UCSD-AML1 (cell line): ENCODE measurements at regions not wholly inside any gene's neighbourhood (a gene's known extent, or its start where the extent isn't known, plus 50 kb on each side); places are given as distances from the start of the nearest gene placed in this dataset.

Source experiments
- DNase-seq: peaks from one replicate; lab custom pipeline; 2025; ENCODE audit not compliant: unreplicated experiment; lab: John Stamatoyannopoulos, UW

DNA sequence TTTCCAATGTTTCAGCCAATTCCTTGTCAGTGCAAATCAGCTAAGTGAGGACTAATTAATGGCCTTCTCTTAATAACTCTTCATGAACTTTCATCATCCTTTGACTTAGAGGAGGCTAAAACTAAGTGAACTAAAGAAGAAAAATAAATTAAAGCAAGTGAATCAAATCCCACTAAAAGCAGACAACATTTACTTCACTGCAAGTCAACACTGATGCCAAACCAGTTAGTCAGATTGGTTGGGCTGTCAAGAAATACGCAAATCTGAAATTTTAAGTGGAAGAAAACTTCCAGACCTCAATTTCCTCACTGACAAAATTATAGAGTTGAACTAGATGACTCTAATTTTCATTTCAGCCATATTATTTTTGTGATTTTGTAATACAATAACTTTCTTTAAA, 137.2 kb upstream of the PRLR start:
- DNase-seq = no peak

DNA sequence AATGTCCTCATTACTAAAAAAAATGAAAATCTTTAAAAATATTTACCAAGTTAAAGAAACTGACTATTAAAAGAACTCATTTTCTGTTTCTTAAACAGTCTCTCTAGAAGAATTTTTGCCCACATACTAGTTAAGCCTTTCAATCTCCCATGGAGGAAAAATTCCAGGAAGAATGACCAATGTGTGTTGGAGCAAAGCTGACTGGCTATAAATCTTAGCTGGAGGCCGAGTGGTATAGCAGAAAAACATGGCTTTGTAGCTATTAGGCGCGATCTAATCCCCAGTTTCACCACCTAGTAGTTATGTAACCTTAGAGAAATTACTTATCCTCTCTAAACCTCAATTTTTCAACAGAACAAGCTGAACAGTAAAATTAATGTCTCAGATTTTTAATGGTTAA, 135.5 kb upstream of the PRLR start:
- no peak for DNase-seq

DNA sequence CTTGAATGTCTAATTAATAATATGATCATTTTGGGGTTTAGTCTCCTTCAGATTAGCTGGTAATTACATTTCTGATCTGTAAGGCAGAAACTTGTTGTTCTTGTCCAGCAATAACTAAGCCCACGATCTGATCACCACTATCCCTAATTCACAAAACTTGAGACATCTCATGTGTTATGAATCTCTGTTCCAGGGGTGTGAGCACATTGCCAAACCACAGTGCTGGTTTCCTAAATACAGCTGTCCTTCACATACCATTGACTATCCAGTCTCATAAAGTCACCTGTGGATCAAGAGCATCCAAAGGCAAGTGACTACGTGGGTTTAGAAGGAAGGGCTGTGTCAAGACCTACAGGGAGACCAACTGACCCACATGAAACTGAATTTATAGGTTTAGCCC, 134.1 kb upstream of the PRLR start:
- no peak for DNase-seq

DNA sequence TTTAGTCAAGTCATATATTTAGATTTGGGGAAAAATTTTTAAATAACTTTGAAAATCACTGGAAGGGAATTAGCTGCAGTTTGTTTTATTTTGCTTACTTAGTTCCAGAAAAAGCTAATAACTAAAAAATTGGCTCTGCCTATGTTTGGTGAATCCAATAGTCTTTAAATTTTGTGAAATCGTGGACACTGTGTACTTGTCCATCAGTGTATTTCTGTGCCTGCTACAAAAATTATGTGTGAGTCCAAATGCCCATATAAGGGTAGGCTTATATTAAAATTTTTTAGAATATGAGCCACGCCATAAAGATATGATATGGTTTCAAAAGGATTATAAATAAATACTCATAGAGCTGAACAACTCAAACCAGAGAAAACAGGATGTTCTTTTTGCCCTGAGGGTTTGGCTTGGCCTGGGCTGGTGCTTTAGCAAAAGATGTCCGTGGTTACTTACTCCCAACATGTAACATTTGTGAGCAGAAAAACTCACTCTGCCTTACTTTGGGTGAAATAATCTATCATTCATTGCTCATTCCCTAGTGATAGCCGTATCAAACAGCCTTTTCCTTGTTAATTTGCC, 133.2 kb upstream of the PRLR start:
- DNase-seq = no peak

DNA sequence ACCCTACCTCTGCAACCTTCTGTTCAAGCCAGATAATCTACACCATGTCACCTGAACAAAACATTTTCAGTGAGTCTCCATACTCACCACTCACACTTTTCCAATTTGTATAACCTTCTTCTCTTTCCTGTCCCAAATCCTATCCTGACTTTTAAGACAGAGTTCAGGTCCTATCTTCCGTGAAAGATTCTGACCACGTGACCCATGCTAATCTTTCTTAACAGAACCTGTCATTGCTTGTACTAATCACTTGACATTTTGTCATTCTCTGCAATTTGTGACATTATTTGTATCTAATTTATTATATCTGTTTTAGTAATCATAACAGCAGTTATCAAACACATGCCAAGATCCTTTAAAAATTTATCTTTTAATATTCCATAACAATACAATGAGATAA, 132.5 kb upstream of the PRLR start:
- DNase-seq = no peak

DNA sequence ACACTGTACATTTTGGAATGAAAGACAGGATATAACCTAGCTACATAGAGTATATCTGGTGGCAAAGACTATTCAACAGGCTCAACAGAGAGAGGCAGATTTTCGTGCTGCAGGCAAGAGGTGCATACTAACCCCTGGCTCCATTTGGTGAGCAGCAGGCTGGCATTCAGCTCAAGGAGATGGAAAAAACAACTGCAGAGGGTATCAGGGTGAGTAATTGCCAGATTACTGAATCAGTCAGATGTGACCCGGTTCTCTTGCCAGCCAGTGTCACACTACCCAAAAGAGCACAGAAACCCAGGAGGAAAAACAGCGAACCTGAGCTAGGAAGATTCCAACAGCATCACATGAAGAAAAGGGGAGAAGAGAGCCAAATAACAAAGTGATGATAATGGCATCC, 130.4 kb upstream of the PRLR start:
- no peak for DNase-seq

DNA sequence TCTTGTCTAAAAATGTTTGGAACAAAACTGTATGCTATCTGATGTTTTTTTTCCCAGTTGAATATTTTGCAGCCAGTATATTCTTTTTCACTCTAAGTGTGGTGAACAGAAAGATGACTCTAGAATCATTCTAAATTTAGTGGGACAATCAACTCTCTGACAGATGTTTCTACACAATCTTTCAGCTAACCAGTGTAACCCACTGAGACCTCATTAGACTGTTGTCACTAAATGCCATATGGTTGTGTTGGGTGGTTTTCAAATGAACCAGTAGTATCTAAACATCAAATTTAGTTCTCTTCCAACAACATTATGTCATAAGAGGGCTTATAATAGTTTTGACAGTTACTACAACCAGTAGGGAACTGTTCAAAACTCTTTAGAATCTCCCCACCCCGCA, 129.6 kb upstream of the PRLR start:
- DNase-seq = no peak

DNA sequence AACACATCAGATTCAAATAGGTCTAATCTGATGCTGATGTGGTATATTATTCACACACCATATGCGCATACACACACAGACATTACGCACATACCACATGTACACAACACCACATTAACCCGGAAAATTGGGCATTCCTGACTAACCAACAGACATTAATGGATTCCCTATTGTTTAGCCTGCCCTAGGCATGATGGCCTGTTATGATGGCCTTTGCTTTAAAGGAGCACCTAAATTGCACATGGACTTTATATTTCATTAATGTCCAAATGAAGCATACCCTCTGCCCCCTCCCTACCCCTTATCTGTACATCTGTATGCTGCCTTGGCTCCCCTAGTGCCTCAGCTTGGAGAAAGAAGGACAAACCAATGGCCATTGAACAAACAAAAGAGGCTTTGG, 127.7 kb upstream of the PRLR start:
- DNase-seq = no peak

DNA sequence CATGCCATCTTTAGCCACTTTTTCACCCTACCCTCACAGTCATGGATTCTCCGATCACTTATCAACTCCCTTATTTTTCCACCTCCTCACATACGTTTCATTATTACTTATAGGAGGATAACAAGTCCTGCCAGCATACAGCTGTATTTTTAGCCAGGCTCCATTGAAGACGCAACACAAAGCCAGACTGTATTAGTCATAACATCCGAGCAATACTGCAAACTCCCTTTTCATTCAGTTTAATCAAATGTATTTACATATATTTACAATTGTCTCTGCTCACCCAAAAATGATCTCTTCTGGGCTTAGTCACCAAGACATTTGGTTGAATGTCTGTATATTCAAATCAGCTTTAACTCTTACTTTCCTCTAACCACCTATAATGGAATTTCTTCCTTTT, 126.4 kb upstream of the PRLR start:
- no peak for DNase-seq

DNA sequence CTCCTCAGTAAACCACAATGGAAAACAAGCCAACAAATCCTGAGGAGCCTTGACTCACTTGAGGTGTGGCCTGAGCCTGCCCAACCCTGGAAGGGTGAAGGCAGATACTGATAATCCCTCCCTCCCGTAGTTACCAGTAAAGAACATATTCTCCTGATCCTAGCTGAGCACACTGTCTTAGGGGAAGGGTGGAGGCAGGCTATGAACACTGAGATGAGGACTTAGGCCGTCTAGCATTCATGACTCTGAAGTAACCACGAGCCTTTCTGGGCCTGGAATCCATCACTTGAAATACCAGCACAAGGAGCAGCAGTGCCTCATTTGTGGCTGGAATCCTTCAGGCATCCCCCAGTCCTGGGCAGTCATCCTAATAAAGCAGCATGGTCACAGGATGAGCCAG, 124.5 kb upstream of the PRLR start:
- DNase-seq = no peak

DNA sequence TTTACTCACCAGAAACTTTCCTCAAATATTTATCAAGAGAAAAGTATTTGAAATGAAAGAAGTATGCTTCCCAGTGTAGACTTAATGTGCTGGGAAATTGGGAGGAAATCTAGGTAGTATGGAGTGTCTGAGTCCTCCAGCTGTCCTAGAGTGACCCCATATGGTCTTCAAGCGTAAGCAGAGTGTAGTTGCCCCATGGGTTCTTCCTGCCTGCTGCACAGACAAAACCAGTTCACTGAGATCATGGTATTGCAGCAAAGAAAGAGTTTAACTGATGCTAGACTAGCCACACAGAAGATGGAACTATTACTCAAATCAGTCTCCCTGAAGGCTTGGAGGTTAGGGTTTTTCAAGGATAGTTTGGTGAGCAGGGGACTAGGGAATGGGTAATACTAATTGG, 114.9 kb upstream of the PRLR start:
- DNase-seq = no peak

DNA sequence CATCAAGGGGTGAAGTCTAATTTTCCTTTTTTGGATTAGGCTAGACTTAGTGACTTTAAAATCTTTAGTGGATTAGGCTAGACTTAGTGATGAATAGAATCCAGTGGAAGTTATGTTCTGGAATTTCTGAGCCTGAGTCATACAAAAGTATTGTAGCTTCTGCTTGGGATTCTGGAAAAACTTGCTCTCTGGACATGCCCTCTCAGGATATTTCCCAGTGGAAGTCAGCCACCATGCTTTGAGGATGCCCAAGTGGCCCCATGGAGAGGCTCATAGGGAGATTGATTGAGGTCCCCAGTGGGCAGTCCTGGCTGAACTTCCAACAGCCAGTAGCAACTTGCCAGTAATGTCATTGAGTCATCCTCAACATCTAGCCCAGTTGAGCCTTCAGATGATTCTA, 112.4 kb upstream of the PRLR start:
- no peak for DNase-seq

DNA sequence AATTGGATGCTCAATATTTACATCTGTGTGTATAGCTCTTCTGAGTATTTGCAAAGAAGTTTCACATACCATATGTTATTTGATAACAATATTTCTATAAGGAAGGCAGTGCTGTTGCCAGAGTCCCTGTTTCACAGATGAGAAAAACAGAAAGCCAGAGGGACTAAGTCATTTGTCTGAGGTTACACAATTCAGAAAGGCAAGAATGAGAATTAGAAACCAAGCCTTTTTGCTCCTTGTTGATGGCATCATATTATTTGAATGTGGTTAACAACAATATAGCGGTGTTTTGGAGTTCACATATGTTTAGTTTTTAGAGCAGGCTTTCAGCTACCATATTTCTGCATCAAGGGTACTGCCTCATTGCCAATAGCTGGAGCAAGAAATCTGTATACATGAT, 110.9 kb upstream of the PRLR start:
- DNase-seq = no peak

DNA sequence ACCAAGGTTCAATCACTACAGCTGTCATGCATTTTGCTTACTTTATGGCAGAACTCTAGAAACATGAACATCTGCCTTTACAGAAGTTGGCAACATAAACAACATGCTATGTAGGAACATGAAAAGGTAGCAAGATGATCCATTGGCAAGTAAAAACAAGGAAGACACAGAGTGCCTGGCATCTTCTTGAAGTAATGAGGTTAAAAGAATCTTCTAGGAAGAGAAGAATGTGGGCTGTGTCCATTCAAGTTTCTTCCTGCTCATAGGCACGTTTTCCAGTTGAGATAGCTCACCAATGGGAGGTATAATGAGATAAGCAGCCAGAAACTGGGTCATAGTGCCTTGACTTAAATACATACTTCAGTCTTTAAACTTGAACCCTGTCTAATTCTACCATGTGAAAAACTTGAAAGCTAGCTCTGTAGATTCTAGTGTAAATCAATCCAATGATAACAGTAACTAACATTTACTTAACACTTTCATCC, 109.4 kb upstream of the PRLR start:
- DNase-seq = no peak

DNA sequence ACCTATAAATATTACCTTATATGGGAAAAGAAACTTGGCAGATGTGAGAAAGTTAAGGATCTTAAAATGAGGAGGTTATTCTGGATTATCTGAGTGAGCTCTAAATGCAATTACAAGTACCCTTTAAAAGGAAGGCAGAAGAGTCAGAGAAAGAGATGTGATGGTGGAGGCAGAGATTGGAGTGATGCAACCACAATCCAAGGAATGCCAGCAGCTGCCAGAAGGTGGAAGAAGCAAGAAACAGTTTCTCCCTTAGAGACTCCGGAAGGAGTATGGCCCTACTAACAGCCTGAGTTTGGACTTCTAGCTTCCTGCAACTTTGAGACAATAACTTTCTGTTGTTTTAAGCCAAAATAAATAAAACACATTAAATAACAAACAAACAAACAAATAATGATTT, 108.7 kb upstream of the PRLR start:
- no peak for DNase-seq

DNA sequence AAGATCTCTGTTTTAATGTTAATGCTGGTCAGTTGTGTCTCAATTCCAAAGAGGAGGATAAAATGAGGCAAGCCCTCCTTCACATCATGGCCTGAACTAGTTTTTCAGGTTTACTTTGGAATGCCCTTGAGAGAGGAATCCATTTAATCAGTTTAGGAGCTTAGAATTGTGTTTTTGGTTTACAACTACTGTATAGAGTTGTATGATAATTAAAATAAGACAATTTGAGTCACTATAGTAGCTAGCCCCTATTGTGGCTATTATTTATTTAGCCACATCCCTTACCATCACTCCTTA, 107.8 kb upstream of the PRLR start:
- no peak for DNase-seq

DNA sequence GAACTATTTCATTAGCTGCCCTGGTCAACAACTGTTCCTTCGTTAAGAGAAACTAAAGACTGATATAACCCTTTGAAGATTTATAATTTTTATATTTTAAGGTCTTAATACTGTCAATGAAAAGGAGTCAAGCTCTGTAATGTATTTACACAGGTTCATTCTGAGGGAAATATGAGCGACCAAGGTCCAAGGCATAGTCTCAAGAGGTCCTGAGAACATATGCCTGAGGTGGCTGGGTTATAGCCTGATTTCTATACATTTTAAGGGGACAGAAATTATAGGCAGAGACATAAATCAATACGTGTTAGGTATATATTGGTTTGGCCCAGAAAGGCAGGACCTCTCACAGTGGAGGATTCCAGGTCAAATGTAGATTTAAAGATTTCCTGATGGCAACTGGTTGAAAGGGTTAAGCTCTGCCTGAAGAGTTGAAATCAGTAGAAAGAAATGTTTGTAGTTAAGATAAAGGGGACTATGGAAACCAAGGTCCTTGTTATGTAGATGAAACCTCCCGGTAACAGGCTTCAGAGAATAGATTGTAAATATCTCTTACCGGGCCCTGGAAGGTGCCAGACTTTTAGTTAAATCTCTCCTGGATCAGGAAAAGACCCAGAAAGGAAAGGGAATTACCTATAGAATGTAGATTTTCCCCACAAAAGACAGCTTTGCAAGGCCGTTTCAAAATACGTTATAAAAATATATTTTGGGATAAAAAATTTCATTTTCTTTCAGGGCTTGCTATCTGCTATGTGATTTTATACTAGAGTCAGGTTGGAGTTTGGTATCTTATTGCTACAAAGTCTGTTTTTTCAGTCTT, 107.3 kb upstream of the PRLR start:
- no peak for DNase-seq

DNA sequence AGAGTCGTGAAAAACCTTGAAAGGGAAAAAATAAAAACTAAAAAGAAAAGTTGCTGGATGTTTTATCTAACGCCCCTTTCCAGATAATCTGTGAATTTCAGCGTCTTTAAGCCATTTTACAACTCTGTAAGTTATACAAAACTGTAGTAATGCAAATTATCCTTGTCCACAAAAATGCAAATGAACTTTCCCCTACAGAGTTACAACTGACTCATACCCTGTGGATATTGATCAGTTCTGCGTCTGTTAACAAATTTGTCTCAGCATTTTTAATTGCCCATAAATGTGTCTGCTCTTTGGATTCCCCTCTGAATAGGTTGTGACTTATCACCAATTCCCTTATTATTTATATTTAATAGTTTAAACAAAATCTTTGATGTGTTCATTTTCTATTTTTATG, 105.9 kb upstream of the PRLR start:
- no peak for DNase-seq

DNA sequence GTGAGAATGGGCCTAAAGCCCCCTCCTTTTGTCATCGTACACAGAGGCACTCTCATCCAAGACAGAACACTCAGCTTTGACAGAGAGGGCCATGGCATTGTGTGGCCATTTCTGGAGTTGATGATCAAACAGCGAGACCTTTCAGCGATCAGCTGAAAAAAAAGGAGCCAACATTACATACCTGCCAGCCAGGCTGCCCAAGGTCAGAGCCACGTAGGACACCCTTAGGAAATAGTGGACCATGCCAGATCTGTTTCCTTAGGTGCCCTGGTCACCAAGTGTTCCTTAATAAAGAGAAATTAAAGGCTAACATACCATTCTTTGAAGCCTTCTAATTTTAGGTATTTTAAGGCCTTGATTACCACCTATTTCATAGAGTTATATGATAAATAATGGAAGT, 105.5 kb upstream of the PRLR start:
- DNase-seq = no peak

DNA sequence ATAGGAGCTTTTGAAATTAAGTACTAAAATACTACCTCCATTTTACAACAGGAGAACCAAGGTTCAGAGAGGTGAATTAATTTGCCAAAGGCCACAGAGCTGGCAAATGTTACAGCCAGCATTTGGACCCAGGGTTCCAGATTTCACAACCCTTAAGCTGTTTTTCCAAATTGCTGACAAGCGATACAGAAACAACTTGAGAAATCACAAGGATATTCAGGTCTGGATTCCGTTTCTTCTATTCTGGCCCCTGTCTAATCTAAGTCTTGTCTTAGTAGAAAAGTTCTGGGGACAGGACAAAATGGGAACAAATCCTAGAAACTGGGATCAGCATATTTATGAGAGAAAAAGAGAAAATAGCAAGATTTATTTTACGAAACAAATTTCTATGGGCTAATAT, 103.1 kb upstream of the PRLR start:
- no peak for DNase-seq

DNA sequence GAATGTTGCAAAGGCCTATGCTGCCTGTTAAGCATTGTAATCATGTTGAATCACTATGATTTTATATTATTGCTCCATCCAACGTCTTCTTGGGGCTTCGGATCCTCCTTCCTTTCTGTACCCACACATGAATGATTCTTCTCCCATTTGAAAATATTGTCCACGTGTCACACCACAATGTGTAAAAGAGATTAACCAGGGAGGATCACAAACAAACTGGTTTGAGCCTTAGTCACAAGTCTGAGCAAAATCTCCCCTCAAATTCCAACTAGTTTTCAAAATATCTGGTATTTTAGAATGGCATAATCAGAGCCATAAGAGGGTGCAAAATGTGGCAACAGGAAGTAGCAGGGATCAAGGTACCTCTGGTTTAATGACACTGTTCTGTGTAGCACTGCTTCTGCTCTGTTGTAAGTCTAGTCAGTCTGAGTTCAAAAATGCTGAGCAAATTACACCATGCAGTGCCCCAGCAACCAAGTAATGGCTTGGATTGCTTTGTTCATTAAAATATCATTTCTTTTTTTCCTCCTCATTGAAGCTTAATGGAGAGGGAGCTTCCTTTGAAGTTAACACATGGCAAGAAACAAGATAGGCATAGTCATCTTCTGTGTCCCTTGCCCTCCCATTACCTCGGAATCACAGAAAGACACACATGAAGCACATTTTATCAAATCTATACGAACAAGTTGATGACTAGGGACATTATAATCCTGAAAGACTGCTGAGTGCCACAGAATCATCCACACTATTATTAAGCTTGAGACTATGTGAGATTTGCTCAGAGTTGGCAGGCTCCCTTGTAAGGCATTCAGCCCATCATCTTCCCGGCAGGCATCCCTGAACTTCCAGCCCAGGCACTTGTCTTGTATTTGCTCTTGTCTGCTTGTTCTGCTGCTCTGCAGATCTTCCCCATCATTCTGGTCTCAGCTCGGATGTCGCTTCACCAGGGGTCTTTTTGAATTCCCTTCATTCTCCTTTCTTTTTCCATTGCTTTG, 102.0 kb upstream of the PRLR start:
- DNase-seq = no peak

DNA sequence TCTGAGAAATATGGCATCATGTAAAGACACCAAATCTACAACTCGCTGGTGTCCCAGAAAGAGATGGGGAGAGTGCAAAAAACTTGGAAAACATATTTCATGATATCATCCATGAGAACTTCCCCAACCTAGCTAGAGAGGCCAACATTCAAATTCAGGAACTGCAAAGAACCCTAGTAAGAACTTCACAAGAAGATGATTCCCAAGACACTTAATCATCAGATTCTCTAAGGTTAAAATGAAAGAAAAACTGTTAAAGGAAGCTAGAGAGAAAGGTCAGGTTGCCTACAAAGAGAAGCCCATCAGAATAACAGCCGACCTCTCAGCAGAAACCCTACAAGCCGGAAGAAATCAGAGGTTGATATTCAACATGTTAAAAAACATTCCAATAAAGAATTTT, 95.5 kb upstream of the PRLR start:
- no peak for DNase-seq
